NCI-H146 (cell line): ENCODE measurements at regions not wholly inside any gene's neighbourhood (a gene's known extent, or its start where the extent isn't known, plus 50 kb on each side); places are given as distances from the start of the nearest gene placed in this dataset.

Source experiments
- DNase-seq: peaks from one replicate; lab custom pipeline; 2025; lab: John Stamatoyannopoulos, UW

- DNase-seq, result peak; percentile 23
Measured at GRCh38 chr5:173764332-173765028, 123.7 kb upstream of the CPEB4 start.

GRCh38 chr5:173765029-173765644 is 123.0 kb upstream of the CPEB4 start:
- no peak for DNase-seq

GRCh38 chr5:173765661-173766060 is 122.5 kb upstream of the CPEB4 start:
- no peak for DNase-seq

GRCh38 chr5:173767574-173768266 is 120.4 kb upstream of the CPEB4 start:
- no peak for DNase-seq

- DNase-seq, result no peak
Measured at GRCh38 chr5:173768267-173768806, 119.8 kb upstream of the CPEB4 start.

- no peak for DNase-seq
Measured at GRCh38 chr5:173768891-173769290, 119.3 kb upstream of the CPEB4 start.

GRCh38 chr5:173770637-173771036 is 117.5 kb upstream of the CPEB4 start:
- DNase-seq, result no peak

GRCh38 chr5:173771121-173771724 is 116.9 kb upstream of the CPEB4 start:
- DNase-seq, result peak; percentile 5

GRCh38 chr5:173771725-173772383 is 116.3 kb upstream of the CPEB4 start:
- no peak for DNase-seq

GRCh38 chr5:173772384-173773059 is 115.6 kb upstream of the CPEB4 start:
- no peak for DNase-seq

- no peak for DNase-seq
Measured at GRCh38 chr5:173774271-173774761, 113.8 kb upstream of the CPEB4 start.

GRCh38 chr5:173775261-173776197 is 112.6 kb upstream of the CPEB4 start:
- no peak for DNase-seq

GRCh38 chr5:173777149-173777548 is 111.0 kb upstream of the CPEB4 start:
- no peak for DNase-seq

- no peak for DNase-seq
Measured at GRCh38 chr5:173777674-173778073, 110.5 kb upstream of the CPEB4 start.

GRCh38 chr5:173778152-173778782 is 109.9 kb upstream of the CPEB4 start:
- DNase-seq, result no peak

GRCh38 chr5:173778784-173779304 is 109.3 kb upstream of the CPEB4 start:
- no peak for DNase-seq

GRCh38 chr5:173780235-173781234 is 107.6 kb upstream of the CPEB4 start:
- no peak for DNase-seq

GRCh38 chr5:173781432-173781815 is 106.7 kb upstream of the CPEB4 start:
- no peak for DNase-seq
